PFSK-1 (cell line): ENCODE measurements at regions not wholly inside any gene's neighbourhood (a gene's known extent, or its start where the extent isn't known, plus 50 kb on each side); places are given as distances from the start of the nearest gene placed in this dataset.

Experiments
- FOXP2 ChIP-seq: optimal IDR thresholded peaks from 2 replicates; pipeline ENCODE3; 2011; ENCODE audit warnings: borderline replicate concordance, control low read depth, inconsistent platforms; ENCODE audit not compliant: insufficient read depth; ENCODE audit errors: extremely low read length, extremely low read depth
- POLR2AphosphoS5 ChIP-seq: IDR thresholded peaks from 2 replicates; pipeline ENCODE4 v1.6.1; 2012; ENCODE audit warnings: low read depth, mild to moderate bottlenecking, control low read depth, low read length, moderate library complexity
- REST ChIP-seq, 2 experiments: IDR thresholded peaks; 2 replicates each; pipeline versions ENCODE4 v1.6.1 to v1.8.0; 2011 to 2012; ENCODE audit warnings: low read depth in 2 of 2, low read length in 2 of 2, control low read depth in 1 of 2, inconsistent platforms in 1 of 2, mild to moderate bottlenecking in 1 of 2, moderate library complexity in 1 of 2; ENCODE audit not compliant: insufficient read depth in 1 of 2
- SIN3A ChIP-seq: IDR thresholded peaks from 2 replicates; pipeline ENCODE4 v1.6.1; 2012; ENCODE audit warnings: mild to moderate bottlenecking, low read length, moderate library complexity, borderline replicate concordance; ENCODE audit not compliant: insufficient read depth
- TAF1 ChIP-seq: IDR thresholded peaks from 2 replicates; pipeline ENCODE4 v1.6.1; 2012; ENCODE audit warnings: low read length, control low read depth, borderline replicate concordance; ENCODE audit not compliant: insufficient read depth

DNA sequence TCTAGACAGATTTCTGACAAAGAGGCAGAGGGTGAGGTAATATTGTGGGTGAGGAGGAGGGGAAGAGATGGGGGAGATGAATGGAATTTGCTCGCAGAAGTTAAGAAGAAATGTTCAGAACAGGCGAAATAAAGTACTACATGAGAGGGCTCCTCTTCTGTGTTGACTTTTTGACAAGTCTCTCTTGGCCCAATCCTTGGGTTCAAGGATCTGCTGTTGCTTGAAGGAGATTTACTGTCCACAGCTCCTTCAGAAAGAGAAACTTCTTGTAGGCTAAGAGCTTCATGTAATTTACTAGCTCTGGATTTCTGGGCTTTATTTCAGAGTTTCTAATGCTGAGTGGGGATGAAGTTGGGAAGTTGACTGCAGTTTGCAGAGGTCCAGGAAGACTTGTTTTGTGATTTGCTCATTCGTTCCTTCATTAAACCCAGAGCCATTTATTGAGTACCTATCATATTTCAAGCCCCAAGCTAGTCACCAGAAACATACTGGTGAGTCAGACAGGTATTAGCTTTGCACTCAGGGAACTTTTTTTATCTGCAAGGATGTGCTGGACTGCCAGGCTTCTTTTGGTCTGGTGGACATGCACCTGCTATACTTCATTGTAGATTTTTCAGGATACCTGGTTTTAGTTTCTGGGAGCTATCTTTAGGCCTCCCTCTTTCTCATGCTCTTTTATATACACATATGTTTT is 402.9 kb upstream of the CLINT1 start:
- TF ChIP-seq REST (IDR thresholded peaks at IDR 0.05; ENCODE audit: insufficient read depth in 1 of 2, low read depth in 2 of 2, low read length in 2 of 2) (no peak), TAF1 (no peak), SIN3A (no peak), POLR2AphosphoS5 (no peak), FOXP2 (no peak)

- no peak for TF ChIP-seq POLR2AphosphoS5
- TF ChIP-seq SIN3A: no peak
- TF ChIP-seq TAF1: no peak
- no peak for TF ChIP-seq FOXP2
- TF ChIP-seq REST (IDR thresholded peaks at IDR 0.05; ENCODE audit: insufficient read depth in 1 of 2, low read depth in 2 of 2, low read length in 2 of 2): no peak
These were observed 397.2 kb upstream of the CLINT1 start for GRCh38 chr5:158256096-158256495.

GRCh38 chr5:158255609-158256008 is 396.7 kb upstream of the CLINT1 start:
- TF ChIP-seq TAF1 (no peak), SIN3A (no peak), FOXP2 (no peak)

DNA sequence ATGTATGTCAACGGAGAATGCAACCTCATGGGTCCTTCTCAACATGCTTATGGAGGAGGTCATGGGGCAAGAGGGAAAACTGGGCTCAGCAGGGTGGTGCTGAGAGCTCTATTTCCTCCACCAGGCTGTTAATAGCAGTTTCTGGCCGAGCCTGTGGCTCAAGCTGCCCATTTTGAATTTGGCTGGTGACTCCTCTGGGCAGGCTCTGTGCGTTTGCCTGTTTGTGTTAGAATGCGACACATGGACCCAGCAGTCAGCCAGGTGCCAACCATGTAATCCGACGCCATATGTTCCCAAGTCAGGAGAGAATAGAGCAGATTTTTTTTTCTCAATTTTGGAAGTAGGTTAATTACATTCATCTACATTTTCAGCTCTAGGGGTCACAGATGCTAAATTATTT is 387.7 kb upstream of the CLINT1 start:
- no peak for TF ChIP-seq FOXP2
- no peak for TF ChIP-seq SIN3A
- no peak for TF ChIP-seq REST (IDR thresholded peaks at IDR 0.05; ENCODE audit: insufficient read depth in 1 of 2, low read depth in 2 of 2, low read length in 2 of 2)
- no peak for TF ChIP-seq TAF1
- no peak for TF ChIP-seq POLR2AphosphoS5

DNA sequence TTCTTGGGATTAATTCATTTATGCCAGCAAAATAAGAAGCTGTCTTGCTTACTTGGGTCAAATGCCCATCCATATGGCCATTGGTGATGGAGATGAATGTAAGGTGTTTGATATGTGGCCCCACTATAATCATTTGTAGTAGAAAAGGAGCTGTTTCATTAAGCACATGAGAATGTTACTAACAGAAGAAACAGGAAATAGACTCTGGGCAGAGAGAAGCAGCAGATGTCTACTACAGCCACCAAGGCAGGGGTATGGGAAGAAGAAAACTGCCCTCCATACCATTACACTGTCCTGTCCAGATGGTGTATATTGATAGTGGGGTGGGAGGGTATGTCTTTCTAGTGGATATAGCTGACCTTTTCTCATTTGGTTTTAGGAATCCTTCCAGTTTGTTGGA is 386.6 kb upstream of the CLINT1 start:
- no peak for TF ChIP-seq FOXP2
- TF ChIP-seq POLR2AphosphoS5: no peak
- no peak for TF ChIP-seq TAF1
- no peak for TF ChIP-seq REST (IDR thresholded peaks at IDR 0.05; ENCODE audit: insufficient read depth in 1 of 2, low read depth in 2 of 2, low read length in 2 of 2)
- no peak for TF ChIP-seq SIN3A
